Hypothalamus (tissue), 51 donors: ENCODE measurements at regions not wholly inside any gene's neighbourhood (a gene's known extent, or its start where the extent isn't known, plus 50 kb on each side); places are given as distances from the start of the nearest gene placed in this dataset.
"Not testable (repeated sequence)": the region's sequence is repeated elsewhere in the genome, so short reads cannot be mapped to it uniquely, and the experiment has no call there.

Experiments used
- DNase-seq, 51 donors: peaks; one replicate each; lab custom pipeline; 2025; lab: John Stamatoyannopoulos, UW

GRCh38 chr13:44887515-44887914, 101.8 kb downstream of the NUFIP1 start:
- no peak for DNase-seq

GRCh38 chr13:44884076-44884729, 105.1 kb downstream of the NUFIP1 start:
- DNase-seq: no peak

GRCh38 chr13:44879452-44880058, 109.7 kb downstream of the NUFIP1 start:
- DNase-seq: no peak

- no peak for DNase-seq
Observed at GRCh38 chr13:44876782-44877324, 112.4 kb downstream of the NUFIP1 start.

- no peak for DNase-seq
Observed at GRCh38 chr13:44874886-44875630, 114.2 kb downstream of the NUFIP1 start.

- DNase-seq: no peak
Observed at GRCh38 chr13:44874176-44874575, 115.1 kb downstream of the NUFIP1 start.

- DNase-seq: no peak
Observed at GRCh38 chr13:44873461-44873860, 115.8 kb downstream of the NUFIP1 start.

GRCh38 chr13:44872751-44873150, 116.5 kb downstream of the NUFIP1 start:
- DNase-seq: no peak

GRCh38 chr13:44870456-44870929, 118.8 kb downstream of the NUFIP1 start:
- DNase-seq: no peak

- no peak for DNase-seq
Observed at GRCh38 chr13:44869167-44869566, 120.1 kb downstream of the NUFIP1 start.

- DNase-seq: no peak
Observed at GRCh38 chr13:44868397-44868796, 120.9 kb downstream of the NUFIP1 start.

- no peak for DNase-seq
Observed at GRCh38 chr13:44867825-44868224, 121.4 kb downstream of the NUFIP1 start.

- DNase-seq: no peak
Observed at GRCh38 chr13:44866411-44866911, 122.8 kb downstream of the NUFIP1 start.

- no peak for DNase-seq
Observed at GRCh38 chr13:44865722-44866410, 123.4 kb downstream of the NUFIP1 start.

- not testable (repeated sequence) for DNase-seq
Observed at GRCh38 chr13:44863641-44864040, 125.6 kb downstream of the NUFIP1 start.

- no peak for DNase-seq
Observed at GRCh38 chr13:44860454-44860853, 128.8 kb downstream of the NUFIP1 start.

GRCh38 chr13:44857736-44858135, 131.5 kb downstream of the NUFIP1 start:
- no peak for DNase-seq

- DNase-seq: no peak
Observed at GRCh38 chr13:44857061-44857460, 132.2 kb downstream of the NUFIP1 start.

- DNase-seq: peak in 2 of 51 donors; percentile 2
Observed at GRCh38 chr13:44855860-44856259, 133.4 kb downstream of the NUFIP1 start.

- DNase-seq: peak in 5 of 51 donors; percentile 1 to 11 (median 4)
Observed at GRCh38 chr13:44854313-44855060, 134.8 kb downstream of the NUFIP1 start.
